Breast epithelium (tissue), 4 donors: ENCODE measurements at regions not wholly inside any gene's neighbourhood (a gene's known extent, or its start where the extent isn't known, plus 50 kb on each side); places are given as distances from the start of the nearest gene placed in this dataset.

ENCODE experiments used
- DNase-seq, 2 donors: peaks; one replicate each; pipeline ENCODE4 v3.0.0-alpha.2; 2019; ENCODE audit warnings: low spot score in 2 of 2
- H3K27ac ChIP-seq, 2 donors: fragments of 200-600 bp; sonication (generic) in 1 of 2; one replicate each; pipeline ENCODE4 v1.5.1; 2016 to 2019; ENCODE audit warnings: mild to moderate bottlenecking in 1 of 2
- H3K27me3 ChIP-seq, 2 donors: fragments of 200-600 bp; sonication (generic) in 1 of 2; one replicate each; pipeline versions ENCODE4 v1.5.1 to v1.6.0; 2017 to 2019; ENCODE audit warnings: control low read depth in 1 of 2, mild to moderate bottlenecking in 1 of 2
- H3K36me3 ChIP-seq: fragments of 200-600 bp; one replicate; pipeline ENCODE4 v1.5.1; 2019
- H3K4me1 ChIP-seq, 2 donors: fragments of 200-600 bp; sonication (generic); one replicate each; pipeline ENCODE4 v1.5.1; 2016 to 2019; ENCODE audit warnings: control low read depth in 1 of 2
- H3K4me3 ChIP-seq, 3 donors: fragments of 200-600 bp; sonication (generic); 1 replicate in 2 of 3; 2 replicates in 1 of 3; pipeline ENCODE4 v1.5.1; 2016 to 2019; ENCODE audit warnings: mild to moderate bottlenecking in 3 of 3, moderate library complexity in 2 of 3
- H3K9me3 ChIP-seq, 2 donors: fragments of 200-600 bp; sonication (generic) in 1 of 2; one replicate each; pipeline ENCODE4 v1.5.1; 2016 to 2019; ENCODE audit warnings: control low read depth in 1 of 2
- POLR2A ChIP-seq: fragments of 450-650 bp; IDR thresholded peaks from one replicate; pipeline ENCODE4 v1.6.1; 2016; ENCODE audit warnings: antibody characterized with exemption, mild to moderate bottlenecking, moderate library complexity
- POLR2AphosphoS5 ChIP-seq, 3 donors: sonication (generic); formaldehyde crosslinking; IDR thresholded peaks; one replicate each; pipeline ENCODE4 v1.6.1; 2017; ENCODE audit warnings: antibody characterized with exemption in 3 of 3
- intact Hi-C: fragments of 100-400 bp; cut with DNase I; formaldehyde crosslinking; loops from one replicate; pipeline ENCODE4 v1.15.1; 2023; ENCODE audit warnings: low total_unique reads
- TF ChIP-seq, protein P1 (sequence below), 3 donors: fragments of 450-650 bp; IDR thresholded peaks; one replicate each; pipeline ENCODE4 v1.5.1; 2016 to 2017; ENCODE audit warnings: antibody characterized with exemption in 3 of 3, mild to moderate bottlenecking in 3 of 3, moderate library complexity in 3 of 3

DNA sequence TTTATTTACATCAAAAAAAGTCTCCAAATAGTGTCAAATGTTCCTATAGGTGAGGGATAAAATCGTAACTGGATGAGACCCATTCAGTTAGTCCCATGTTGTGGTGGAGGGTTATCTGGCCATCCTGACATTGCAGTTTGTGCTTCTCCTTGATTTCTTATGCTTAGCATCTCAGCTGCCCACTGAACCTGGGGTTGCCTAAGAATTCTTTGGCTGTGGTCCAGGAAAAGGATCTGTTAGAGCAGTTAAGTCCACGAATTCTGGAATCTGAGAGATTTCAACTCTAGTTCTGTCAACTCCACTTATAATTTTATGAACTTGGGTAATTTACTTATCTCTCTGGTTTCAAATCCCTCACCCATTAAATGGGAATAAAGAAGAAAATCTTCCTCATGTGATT is 1673.4 kb downstream of the REEP3 start:
- H3K9me3 ChIP-seq = no peaks in the 10 kb centered on the region
- no peaks in the 10 kb centered on the region for H3K27me3 ChIP-seq
- no peak overlapping the region for H3K27ac ChIP-seq
- TF ChIP-seq, protein P1, sequence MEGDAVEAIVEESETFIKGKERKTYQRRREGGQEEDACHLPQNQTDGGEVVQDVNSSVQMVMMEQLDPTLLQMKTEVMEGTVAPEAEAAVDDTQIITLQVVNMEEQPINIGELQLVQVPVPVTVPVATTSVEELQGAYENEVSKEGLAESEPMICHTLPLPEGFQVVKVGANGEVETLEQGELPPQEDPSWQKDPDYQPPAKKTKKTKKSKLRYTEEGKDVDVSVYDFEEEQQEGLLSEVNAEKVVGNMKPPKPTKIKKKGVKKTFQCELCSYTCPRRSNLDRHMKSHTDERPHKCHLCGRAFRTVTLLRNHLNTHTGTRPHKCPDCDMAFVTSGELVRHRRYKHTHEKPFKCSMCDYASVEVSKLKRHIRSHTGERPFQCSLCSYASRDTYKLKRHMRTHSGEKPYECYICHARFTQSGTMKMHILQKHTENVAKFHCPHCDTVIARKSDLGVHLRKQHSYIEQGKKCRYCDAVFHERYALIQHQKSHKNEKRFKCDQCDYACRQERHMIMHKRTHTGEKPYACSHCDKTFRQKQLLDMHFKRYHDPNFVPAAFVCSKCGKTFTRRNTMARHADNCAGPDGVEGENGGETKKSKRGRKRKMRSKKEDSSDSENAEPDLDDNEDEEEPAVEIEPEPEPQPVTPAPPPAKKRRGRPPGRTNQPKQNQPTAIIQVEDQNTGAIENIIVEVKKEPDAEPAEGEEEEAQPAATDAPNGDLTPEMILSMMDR (IDR thresholded peaks at IDR 0.05) = no peak
- no peak for TF ChIP-seq POLR2AphosphoS5 (IDR thresholded peaks at IDR 0.05)
- TF ChIP-seq POLR2A = no peak
- no peak overlapping the region for H3K4me3 ChIP-seq
- intact Hi-C loops = no loop called here
- DNase-seq = no peak
- H3K36me3 ChIP-seq = no peaks in the 10 kb centered on the region
- H3K4me1 ChIP-seq = no peaks in the 10 kb centered on the region

DNA sequence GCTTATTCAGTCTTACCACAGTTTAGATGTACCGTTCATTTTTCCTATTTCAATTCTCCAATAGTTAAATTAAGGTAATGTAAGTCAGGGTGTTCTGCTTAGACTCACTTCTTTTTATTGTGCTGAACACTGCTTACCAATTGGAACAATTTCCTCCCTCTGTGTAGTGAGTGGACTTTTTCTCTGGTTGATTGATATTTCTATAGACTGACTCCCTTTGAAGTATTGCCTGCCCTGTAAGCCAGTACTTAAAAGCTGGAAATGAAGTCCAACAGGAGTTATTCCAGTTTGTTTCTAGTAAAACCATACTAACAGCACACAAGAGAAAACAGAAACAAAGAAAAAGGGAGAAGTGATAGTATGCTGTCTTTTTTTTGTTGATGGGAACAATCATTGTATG is 1674.9 kb downstream of the REEP3 start:
- no peaks in the 10 kb centered on the region for H3K27me3 ChIP-seq
- intact Hi-C loops = no loop called here
- no peak for DNase-seq
- H3K36me3 ChIP-seq = no peaks in the 10 kb centered on the region
- no peak overlapping the region for H3K4me3 ChIP-seq
- no peaks in the 10 kb centered on the region for H3K9me3 ChIP-seq
- H3K27ac ChIP-seq = no peak overlapping the region
- no peak for TF ChIP-seq POLR2AphosphoS5 (IDR thresholded peaks at IDR 0.05)
- TF ChIP-seq, protein P1 (IDR thresholded peaks at IDR 0.05) = no peak
- no peak for TF ChIP-seq POLR2A
- H3K4me1 ChIP-seq = no peaks in the 10 kb centered on the region

DNA sequence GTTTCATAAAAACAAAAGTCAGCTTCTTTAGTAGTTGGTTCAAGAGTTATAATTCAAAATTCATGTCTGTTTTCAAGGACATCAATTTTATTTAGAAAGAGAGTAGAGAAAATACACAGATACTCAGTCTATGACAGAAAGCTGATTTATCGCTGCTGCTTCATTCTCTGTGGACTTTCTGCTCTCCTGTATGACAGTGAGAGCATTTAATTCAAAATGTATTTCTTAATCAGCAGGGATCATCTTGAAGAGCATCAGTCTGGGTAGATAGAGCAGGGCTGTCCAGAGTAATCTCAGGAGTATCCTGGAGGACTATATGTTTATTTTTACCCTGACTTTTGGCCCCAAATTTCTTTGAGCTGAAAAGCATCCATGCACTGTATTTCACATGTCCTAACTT is 1676.7 kb downstream of the REEP3 start:
- H3K27ac ChIP-seq = no peak overlapping the region
- DNase-seq = no peak
- H3K4me1 ChIP-seq = no peaks in the 10 kb centered on the region
- no peak overlapping the region for H3K4me3 ChIP-seq
- no peaks in the 10 kb centered on the region for H3K27me3 ChIP-seq
- no peaks in the 10 kb centered on the region for H3K9me3 ChIP-seq
- TF ChIP-seq POLR2AphosphoS5 (IDR thresholded peaks at IDR 0.05) = no peak
- TF ChIP-seq POLR2A = no peak
- TF ChIP-seq, protein P1 (IDR thresholded peaks at IDR 0.05) = no peak
- no peaks in the 10 kb centered on the region for H3K36me3 ChIP-seq
- intact Hi-C loops = no loop called here

DNA sequence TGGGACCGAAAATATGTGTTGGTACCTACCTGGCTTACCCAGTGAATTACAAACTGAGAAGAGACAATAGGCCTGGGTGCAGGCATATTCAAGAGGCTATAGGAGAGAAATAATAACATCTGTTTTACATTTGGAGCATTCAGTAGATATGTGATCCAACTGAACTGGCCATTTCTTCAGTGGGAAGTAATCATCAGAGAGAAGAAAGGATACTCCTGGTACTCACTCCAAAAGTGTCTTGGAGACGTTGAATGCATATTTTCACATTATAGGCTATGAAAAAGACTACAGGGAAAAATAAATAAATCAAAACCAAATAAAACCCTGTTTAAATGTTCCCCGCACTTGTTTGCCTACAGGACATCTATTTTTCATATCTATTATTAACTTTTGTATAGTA is 1680.3 kb downstream of the REEP3 start:
- Histone ChIP-seq H3K27me3 (no peaks in the 10 kb centered on the region), H3K4me3 (no peak overlapping the region), H3K36me3 (no peaks in the 10 kb centered on the region), H3K4me1 (no peaks in the 10 kb centered on the region), H3K9me3 (no peaks in the 10 kb centered on the region), H3K27ac (no peak overlapping the region)
- no peak for DNase-seq
- TF ChIP-seq, protein P1 (IDR thresholded peaks at IDR 0.05) = no peak
- TF ChIP-seq POLR2AphosphoS5 (IDR thresholded peaks at IDR 0.05) (no peak), POLR2A (no peak)
- intact Hi-C loops = no loop called here

DNA sequence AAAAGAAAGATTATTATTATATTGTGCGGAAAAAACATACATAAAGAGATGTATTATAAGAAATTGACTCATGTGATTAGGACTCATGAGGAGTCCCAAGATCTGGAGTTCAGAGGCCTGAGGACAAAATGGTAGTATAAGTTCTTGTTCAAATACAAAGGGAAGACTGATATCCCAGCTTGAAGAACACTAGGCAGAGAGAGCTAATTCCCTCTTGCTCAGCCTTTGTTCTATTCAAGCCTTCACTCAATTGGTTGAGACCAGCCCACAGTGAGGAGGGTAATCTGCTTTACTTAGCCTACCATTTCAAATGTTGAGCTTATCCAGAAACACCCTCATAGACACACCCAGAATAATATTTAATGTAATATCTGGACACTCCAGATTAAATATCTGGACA is 1683.8 kb downstream of the REEP3 start:
- H3K27ac ChIP-seq = no peak overlapping the region
- no peaks in the 10 kb centered on the region for H3K36me3 ChIP-seq
- intact Hi-C loops = loop anchor here (2.0 kb wide), 1 partner anchor 40 kb away; no protein-coding TSS in a partner anchor
- no peak for DNase-seq
- H3K27me3 ChIP-seq = no peaks in the 10 kb centered on the region
- TF ChIP-seq POLR2A (no peak), POLR2AphosphoS5 (IDR thresholded peaks at IDR 0.05) (no peak)
- TF ChIP-seq, protein P1 (IDR thresholded peaks at IDR 0.05) = no peak
- no peak overlapping the region for H3K4me3 ChIP-seq
- H3K4me1 ChIP-seq = no peaks in the 10 kb centered on the region
- no peaks in the 10 kb centered on the region for H3K9me3 ChIP-seq
